Left ventricle myocardium superior (tissue), 1 donor: ENCODE measurements at regions not wholly inside any gene's neighbourhood (a gene's known extent, or its start where the extent isn't known, plus 50 kb on each side); places are given as distances from the start of the nearest gene placed in this dataset.

ENCODE experiments used
- ATAC-seq: fragments of 200-7000 bp; cut with Tn5 transposase; one replicate; pipeline ENCODE4 v1.9.1; 2020; ENCODE audit warnings: mild to moderate bottlenecking, moderate library complexity
- DNase-seq: peaks from one replicate; pipeline ENCODE4 v3.0.0-alpha.2; 2020
- intact Hi-C: fragments of 100-400 bp; cut with micrococcal nuclease; formaldehyde crosslinking; loops from one replicate; pipeline ENCODE4 v1.11.0; 2022
- donor health status: DM: no; HTN: yes; CAD: no; lungs with severe emphysema.

DNA sequence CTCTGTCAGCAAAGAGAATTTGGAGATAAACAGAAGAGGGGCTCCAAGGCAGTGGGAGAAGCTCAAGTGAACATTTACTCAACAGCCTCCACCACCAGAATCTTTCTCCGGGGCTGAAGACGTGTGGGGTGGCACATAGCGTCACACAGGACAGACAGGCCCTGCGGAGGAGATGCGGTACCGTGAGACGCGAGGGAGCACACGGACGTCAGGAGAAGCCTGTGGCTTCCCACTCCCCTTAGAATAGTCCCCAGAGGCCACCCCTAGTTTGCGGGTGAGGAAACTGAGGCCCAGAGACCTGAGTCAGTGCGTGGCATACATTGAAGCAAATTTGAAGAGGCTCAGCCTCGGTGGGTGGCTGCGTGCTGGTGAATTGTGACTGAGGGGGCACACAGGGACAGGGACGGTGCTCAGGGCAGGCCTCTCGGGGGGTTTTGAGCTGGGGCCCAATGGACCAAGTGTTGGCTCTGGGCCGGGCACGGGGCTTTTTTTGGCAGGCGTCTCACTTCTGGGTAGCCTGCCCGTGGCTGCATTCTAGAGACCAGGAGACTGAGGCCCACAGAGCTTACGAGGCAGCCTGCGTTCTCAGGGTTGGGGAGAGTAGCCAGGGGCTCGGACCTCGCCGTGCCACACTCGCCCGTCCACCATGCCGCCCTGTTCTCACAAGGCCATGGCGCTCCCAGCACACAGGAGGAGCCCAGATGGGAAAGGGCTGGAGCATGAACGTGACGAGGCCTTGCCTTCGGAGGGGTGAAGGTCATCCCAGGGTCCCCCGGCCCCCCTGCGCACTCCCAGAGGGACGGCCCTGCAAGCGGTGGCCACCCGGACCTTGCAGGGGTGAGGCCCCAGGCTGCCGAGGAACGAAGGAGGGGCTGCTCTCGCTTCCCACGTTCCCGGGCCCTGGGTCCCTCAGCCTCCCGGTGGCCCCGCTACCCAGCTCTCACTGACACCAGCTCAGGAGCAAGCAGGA, 220.6 kb downstream of the C9orf50 start:
- DNase-seq (peak; percentile 24), ATAC-seq (no peak)
- intact Hi-C loops = no loop called here

DNA sequence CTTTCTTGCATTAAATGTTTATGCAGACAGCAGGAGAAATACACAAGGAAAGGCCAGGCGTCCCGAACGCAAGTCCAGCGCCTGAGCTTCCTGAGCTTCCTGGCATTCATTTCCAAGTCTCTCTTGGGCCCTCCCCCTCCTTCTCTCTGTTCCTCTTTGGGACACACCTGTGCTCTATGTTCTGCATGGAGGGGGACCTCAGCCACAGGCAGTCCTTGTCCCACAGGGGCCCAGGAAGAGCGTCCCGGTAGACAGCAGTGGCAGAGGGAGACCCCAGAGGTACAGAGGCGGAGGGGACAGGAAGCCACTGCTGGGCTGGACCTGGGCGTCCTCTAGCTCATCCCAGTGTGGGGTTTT, 221.3 kb downstream of the C9orf50 start:
- ATAC-seq = no peak
- intact Hi-C loops = no loop called here
- peak; percentile 19 for DNase-seq

DNA sequence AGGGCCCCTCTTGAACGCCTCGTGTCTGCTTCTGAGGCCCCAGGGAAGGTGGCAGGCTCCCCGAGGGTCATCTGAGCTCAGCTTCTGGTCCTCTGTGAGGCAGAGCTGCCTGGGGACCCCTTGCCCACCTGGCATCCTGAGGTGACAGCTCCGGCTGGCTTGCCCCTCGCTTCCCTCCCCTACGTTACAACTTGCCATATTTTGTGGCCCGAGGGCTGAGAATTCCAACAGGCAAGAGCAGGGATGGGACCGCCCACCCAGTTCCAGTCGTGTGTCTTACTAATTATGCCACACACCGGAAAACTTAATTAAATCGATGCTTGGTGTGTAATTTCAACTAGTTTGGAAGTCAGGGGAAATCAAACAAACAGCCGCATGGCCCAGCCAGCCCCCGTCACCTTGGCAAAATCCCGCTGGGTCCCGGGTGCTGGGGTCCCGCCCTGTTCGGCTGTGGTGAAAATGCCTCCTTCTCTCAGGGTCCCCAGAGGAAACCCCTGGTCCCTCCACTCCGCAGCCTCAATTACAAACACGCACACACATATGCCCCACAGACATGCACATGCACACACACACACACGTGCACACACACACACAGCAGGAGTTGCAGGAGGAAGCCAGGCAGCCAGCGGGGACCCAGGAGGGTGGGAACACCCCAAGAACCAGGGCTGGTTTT, 221.0 kb upstream of the IER5L start:
- peak; percentile 17 for DNase-seq
- intact Hi-C loops = no loop called here

GRCh38 chr9:129398101-129398960, 220.3 kb upstream of the IER5L start:
- ATAC-seq = no peak
- intact Hi-C loops = no loop called here
- DNase-seq = no peak

More for the DNA sequence above, 221.0 kb upstream of the IER5L start:
- no peak for ATAC-seq

- DNase-seq (no peak), ATAC-seq (no peak)
- intact Hi-C loops = no loop called here
Observed at GRCh38 chr9:129397335-129397734, 219.3 kb upstream of the IER5L start.

- ATAC-seq (no peak), DNase-seq (no peak)
- intact Hi-C loops = no loop called here
Observed at GRCh38 chr9:129396365-129396708, 218.3 kb upstream of the IER5L start.

GRCh38 chr9:129395633-129396364, 217.7 kb upstream of the IER5L start:
- DNase-seq = no peak
- no peak for ATAC-seq
- intact Hi-C loops = no loop called here

- DNase-seq = no peak
- intact Hi-C loops = no loop called here
- no peak for ATAC-seq
Observed at GRCh38 chr9:129394886-129395279, 216.8 kb upstream of the IER5L start.

GRCh38 chr9:129394061-129394885, 216.2 kb upstream of the IER5L start:
- intact Hi-C loops = no loop called here
- no peak for ATAC-seq
- no peak for DNase-seq

- intact Hi-C loops = no loop called here
- ATAC-seq (no peak), DNase-seq (no peak)
Observed at GRCh38 chr9:129393064-129393463, 215.0 kb upstream of the IER5L start.

DNA sequence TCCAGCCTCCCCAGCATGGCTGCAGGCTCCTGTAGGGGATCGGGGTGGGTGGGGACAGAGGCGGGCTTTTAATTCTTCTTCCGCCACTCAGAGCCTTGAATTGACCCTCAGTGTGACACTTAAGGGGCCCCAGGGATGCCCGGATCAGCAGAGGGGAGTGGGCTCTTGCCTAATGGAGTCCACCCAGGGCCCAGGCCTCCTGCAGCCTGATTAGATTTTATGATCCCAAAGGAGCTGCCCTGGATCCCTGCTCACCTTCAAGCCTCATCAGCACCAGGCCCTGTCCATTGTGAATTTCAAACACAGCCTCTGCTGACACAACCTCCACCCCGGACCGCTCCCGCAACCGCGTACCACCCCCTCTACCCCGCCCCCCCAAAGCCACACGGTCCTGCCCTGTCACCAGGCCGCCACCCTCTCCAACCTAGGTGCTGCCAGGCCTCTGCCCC, 214.1 kb upstream of the IER5L start:
- ATAC-seq = no peak
- intact Hi-C loops = no loop called here
- DNase-seq = no peak

GRCh38 chr9:129391221-129391661, 213.2 kb upstream of the IER5L start:
- intact Hi-C loops = no loop called here
- ATAC-seq (no peak), DNase-seq (no peak)

DNA sequence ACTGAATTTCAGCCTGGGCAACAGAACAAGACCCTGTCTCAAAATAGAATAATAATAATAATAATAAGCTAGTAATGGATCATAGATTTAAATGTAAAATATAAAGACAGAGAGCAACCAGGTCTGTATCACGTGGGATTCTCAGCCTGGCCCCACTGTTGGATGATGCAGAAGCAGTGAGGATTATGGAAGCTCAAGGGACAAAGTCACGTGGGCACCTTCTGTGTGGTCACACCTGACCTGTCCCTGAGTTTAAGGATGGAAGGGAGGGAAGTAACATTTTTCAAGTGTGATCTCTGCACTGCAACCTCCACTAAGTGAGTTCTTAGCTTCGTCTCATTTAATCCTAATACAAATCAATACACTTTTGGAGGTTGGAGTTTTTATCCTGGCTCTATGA, 212.5 kb upstream of the IER5L start:
- ATAC-seq (no peak), DNase-seq (no peak)
- intact Hi-C loops = no loop called here

GRCh38 chr9:129387822-129388221, 209.8 kb upstream of the IER5L start:
- intact Hi-C loops = no loop called here
- no peak for ATAC-seq

GRCh38 chr9:129386812-129387177, 208.7 kb upstream of the IER5L start:
- ATAC-seq = no peak
- intact Hi-C loops = no loop called here

More at GRCh38 chr9:129387822-129388221, 209.8 kb upstream of the IER5L start:
- no peak for DNase-seq

DNA sequence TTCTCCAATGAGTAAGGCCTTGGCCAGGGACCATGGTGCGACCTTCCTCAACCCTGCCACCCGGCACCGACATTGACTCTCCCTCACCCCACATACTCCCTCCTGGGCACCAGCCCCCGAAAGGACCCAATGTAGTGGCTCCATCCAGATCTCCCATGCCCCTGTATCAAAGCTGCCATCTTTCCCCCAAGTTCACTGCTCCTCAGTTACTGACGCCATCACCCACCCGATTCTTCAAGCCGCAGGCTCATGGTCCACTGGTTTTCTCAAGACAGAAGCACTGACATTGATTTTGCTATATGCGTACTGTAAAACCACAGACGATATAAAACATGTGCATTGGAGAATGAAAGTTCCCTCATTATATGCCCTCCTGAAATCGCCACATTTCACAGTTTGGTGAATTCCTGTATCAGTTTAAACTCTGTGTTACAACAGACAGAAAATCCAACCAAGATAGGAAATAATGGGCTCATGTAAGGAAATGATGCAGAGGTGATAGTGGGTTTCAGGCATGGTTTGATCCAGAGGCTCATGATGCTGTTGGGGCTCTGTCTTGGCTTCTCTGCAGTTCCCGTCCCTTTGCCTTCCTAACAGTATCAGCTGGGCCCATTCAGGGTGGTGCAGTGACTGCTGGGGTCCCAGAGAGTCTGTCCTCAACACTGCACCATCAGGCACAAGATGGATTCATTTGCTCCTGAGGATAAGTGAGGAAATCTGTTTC, 207.3 kb upstream of the IER5L start:
- ATAC-seq (no peak), DNase-seq (no peak)
- intact Hi-C loops = no loop called here

More at GRCh38 chr9:129386812-129387177, 208.7 kb upstream of the IER5L start:
- no peak for DNase-seq

GRCh38 chr9:129384491-129385210, 206.6 kb upstream of the IER5L start:
- ATAC-seq = no peak
- no peak for DNase-seq

More at GRCh38 chr9:129384491-129385210, 206.6 kb upstream of the IER5L start:
- intact Hi-C loops = no loop called here
